GM13976 (cell line): ENCODE measurements at regions not wholly inside any gene's neighbourhood (a gene's known extent, or its start where the extent isn't known, plus 50 kb on each side); places are given as distances from the start of the nearest gene placed in this dataset.

Experiments
- DNase-seq: peaks from one replicate; pipeline ENCODE4 v3.0.0; 2012; ENCODE audit warnings: low spot score
- in situ Hi-C: fragments of 300-500 bp; cut with MboI; formaldehyde crosslinking; loops from one replicate; pipeline ENCODE4 v1.12.0; 2022; ENCODE audit warnings: low sequenced_read_pairs, mixed read lengths, inconsistent platforms; ENCODE audit not compliant: unreplicated experiment
- TF ChIP-seq, protein P1 (sequence below): IDR thresholded peaks from 2 replicates; pipeline ENCODE4 v1.5.1; 2012; ENCODE audit warnings: borderline replicate concordance, mild to moderate bottlenecking; ENCODE audit not compliant: insufficient read depth; ENCODE audit errors: extremely low read depth, missing control alignments, control extremely low read depth

DNA sequence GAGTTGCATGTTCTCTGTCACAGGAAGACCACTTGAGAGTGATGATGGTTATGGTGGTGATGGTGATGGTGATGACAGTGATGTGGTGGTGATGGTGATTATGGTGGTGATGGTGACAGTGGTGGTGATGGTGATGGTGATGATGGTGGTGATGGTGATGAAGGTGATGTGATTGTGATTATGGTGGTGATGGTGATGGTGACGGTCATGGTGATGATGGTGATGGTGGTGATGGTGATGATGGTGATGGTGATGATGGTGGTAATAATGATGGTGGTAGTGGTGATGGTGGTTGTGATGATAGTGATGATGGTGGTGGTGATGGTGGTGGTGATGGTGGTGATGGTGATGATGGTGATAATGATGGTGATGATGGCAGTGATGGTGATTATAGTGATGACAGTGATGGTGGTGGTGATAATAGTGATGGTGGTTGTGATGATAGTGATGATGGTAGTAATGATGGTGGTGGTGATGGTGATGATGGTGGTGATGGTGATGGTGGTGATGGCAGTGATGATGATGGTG is 93.7 kb downstream of the ASB1 start:
- no peak for DNase-seq

DNA sequence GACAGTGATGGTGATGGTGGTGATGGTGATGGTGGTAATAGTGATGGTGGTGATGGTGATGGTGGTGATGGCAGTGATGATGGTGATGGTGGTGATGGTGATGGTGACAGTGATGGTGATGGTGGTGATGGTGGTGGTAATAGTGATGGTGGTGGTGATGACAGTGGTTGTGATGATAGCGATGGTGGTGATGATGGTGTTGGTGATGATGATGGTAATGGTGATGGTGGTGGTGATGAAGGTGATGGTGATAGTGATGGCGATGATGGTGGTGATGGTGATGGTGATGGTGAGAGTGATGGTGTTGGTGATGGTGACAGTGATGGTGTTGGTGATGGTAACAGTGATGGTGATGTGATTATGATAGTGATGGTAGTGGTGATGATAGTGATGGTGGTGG is 94.3 kb downstream of the ASB1 start:
- no peak for DNase-seq
- in situ Hi-C loops, result no loop called here
- TF ChIP-seq, protein P1, sequence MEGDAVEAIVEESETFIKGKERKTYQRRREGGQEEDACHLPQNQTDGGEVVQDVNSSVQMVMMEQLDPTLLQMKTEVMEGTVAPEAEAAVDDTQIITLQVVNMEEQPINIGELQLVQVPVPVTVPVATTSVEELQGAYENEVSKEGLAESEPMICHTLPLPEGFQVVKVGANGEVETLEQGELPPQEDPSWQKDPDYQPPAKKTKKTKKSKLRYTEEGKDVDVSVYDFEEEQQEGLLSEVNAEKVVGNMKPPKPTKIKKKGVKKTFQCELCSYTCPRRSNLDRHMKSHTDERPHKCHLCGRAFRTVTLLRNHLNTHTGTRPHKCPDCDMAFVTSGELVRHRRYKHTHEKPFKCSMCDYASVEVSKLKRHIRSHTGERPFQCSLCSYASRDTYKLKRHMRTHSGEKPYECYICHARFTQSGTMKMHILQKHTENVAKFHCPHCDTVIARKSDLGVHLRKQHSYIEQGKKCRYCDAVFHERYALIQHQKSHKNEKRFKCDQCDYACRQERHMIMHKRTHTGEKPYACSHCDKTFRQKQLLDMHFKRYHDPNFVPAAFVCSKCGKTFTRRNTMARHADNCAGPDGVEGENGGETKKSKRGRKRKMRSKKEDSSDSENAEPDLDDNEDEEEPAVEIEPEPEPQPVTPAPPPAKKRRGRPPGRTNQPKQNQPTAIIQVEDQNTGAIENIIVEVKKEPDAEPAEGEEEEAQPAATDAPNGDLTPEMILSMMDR, result no peak

More for the DNA sequence above, 93.7 kb downstream of the ASB1 start:
- in situ Hi-C loops, result no loop called here
- TF ChIP-seq, protein P1, result no peak

GRCh38 chr2:238521870-238522269 is 95.1 kb downstream of the ASB1 start:
- TF ChIP-seq, protein P1, result no peak
- no peak for DNase-seq
- in situ Hi-C loops, result no loop called here

- in situ Hi-C loops, result no loop called here
- DNase-seq, result no peak
- TF ChIP-seq, protein P1, result no peak
These were observed 96.7 kb downstream of the ASB1 start for GRCh38 chr2:238523158-238524110.

GRCh38 chr2:238524426-238524983 is 97.8 kb downstream of the ASB1 start:
- TF ChIP-seq, protein P1, result no peak
- in situ Hi-C loops, result no loop called here
- DNase-seq, result no peak

GRCh38 chr2:238525990-238526389 is 99.3 kb downstream of the ASB1 start:
- TF ChIP-seq, protein P1, result no peak
- in situ Hi-C loops, result no loop called here
- DNase-seq, result no peak
